GM12872 (cell line): ENCODE measurements at regions not wholly inside any gene's neighbourhood (a gene's known extent, or its start where the extent isn't known, plus 50 kb on each side); places are given as distances from the start of the nearest gene placed in this dataset.

Experiments
- CTCF ChIP-seq: IDR thresholded peaks from 3 replicates; pipeline ENCODE4 v1.5.1; 2011; ENCODE audit warnings: low read depth, mild to moderate bottlenecking, low read length, moderate library complexity; ENCODE audit not compliant: insufficient read depth

GRCh38 chr6:98230250-98230649 lies 604.1 kb upstream of the POU3F2 start:
- no peak for TF ChIP-seq CTCF

- TF ChIP-seq CTCF: no peak
Observed at GRCh38 chr6:98239057-98239456, 595.3 kb upstream of the POU3F2 start.

DNA sequence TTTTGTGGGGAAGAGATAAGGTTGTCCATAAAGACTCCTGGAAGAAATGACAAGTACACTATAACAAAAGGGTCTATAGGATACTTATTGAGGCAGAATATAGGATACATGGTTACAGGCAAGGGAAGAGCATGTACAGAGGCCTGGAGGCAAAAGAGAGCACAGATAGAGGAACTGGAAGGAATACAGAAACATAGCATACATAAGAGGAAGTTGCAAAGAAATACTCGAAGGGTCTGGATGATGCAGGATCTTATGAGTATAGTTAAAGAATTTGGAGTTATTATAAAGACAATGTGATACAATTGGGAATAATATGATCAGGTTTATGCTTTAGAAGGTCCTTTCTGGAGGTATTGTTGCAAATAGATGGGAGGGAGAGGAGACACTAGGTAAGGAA lies 592.7 kb upstream of the POU3F2 start:
- TF ChIP-seq CTCF: no peak

- no peak for TF ChIP-seq CTCF
Observed at GRCh38 chr6:98254624-98255023, 579.8 kb upstream of the POU3F2 start.

GRCh38 chr6:98260382-98260781 lies 574.0 kb upstream of the POU3F2 start:
- no peak for TF ChIP-seq CTCF

DNA sequence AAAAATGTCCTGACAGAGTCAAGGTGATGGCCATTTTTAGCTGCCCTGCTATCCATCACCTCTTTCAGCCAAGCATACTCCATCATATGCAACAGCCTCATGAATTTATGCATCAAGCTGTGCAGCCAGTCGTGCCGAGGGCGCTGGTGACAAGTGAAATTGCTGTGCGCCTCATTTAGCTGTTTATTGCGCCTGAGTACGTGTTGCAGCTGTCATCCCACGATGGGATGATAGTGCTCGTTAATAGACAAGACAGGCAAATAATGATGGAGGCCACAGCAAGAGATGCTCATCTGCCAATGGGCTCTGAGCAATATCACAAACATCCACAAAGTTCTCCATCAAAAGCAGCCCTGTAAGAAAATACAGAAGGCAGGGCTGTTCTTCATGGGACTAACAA lies 562.3 kb upstream of the POU3F2 start:
- TF ChIP-seq CTCF: no peak

- TF ChIP-seq CTCF: no peak
Observed at GRCh38 chr6:98274691-98275090, 559.7 kb upstream of the POU3F2 start.

DNA sequence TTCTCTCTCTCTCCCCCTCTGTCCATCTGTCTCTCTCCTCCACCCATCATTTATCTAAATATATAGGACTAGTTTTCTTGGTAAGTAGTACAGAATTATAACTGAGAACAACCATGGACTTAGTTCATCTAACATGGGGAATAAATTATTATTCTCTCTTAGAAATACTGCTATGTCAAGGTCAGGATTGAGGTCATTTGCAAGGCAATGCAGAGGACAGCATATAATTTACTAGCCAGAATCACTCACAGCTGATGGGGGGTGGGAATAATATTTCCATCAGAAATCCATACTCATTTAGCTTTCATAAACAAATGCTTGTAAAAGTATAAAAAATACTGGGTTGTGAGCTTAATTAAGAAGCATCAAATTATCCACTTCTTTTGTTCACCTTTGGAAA lies 553.9 kb upstream of the POU3F2 start:
- TF ChIP-seq CTCF: no peak
